ENCODE measurements at regions not wholly inside any gene's neighbourhood (a gene's known extent, or its start where the extent isn't known, plus 50 kb on each side); places are given as distances from the start of the nearest gene placed in this dataset.
"Not testable (repeated sequence)": the region's sequence is repeated elsewhere in the genome, so short reads cannot be mapped to it uniquely, and the experiment has no call there.

DNA sequence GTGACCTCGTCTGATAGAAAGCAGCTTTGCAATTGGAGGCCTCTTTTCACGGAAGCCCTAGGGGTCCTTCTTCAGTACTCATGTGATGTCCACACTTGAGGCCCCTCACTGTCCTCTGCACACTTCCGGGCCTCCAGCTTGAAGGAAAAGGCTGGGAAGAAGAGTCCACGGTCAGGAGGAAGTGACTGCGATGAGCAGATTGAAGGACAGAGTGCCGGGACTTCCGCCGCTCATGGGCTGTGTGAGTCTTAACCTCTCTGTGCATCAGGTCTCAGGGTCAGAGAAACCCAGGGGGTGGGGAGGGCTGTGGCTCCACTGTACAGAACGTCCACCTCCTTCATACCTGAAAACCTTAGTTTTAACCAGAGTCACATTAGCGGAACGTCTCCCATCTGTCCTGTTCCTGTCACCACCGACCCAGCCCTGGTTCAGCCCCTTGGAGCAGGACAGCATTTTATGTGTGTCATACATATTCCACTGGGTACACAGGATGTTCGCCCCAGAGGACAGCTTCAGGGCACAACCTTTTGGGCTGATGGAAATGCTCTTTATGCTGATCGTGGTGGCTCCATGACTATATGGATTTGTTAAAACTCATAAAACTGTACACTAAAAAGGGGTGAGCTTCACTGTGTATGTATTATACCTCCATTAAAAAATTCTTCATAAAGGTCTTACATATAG lies 51.0 kb upstream of the SORCS2 start:
- no peak for DNase-seq (ENCODE audit: low spot score)

DNA sequence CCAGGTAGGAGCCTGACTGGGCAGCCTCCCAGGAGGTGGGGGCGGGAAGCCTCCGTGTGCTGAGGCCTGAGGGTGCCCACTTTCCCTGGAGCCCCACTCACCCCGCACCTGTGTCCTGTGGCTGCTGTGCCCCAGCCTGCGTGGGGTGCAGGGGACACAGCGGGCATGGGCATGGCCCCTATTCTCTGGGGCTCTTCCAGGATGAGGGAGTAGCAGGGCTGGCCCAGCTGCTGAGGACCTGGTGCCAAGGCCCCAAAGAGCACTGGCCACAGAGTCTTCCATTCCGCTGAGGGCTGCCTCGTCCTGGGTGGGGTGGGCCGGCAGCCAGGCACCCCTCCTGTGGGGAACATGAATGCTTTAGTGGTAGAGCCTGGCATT lies 51.7 kb upstream of the SORCS2 start:
- no peak for DNase-seq (ENCODE audit: low spot score)

DNA sequence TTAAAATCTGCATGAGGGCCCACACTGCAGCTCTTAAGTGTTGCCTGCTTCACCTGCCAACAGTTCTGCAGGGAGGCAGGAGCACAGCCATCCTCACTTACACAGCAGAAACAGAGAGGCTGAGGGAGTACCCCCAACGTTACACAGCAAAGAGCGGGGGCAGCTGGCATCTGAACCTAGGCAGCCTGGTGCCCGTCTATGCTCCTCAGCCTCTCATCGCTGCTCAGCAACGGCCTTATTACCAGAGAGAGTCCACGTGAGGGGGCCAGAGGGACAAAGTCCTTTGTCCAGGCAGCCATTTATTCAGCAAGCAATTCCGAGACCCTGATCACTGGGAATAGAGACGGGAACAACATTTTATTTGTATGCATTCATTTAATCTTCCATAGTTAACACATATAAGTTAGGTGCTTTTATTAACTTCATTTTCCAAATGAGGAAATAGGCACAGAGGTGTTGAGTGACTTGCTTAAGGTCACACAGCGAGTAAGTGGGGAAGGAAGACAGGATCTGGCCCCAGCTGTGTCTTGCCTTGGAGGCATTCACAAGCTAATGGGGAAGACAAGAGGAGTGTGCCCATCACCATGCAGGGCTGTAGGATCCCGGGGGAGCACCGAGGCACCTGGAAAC lies 52.2 kb upstream of the SORCS2 start:
- no peak for DNase-seq (ENCODE audit: low spot score)

DNA sequence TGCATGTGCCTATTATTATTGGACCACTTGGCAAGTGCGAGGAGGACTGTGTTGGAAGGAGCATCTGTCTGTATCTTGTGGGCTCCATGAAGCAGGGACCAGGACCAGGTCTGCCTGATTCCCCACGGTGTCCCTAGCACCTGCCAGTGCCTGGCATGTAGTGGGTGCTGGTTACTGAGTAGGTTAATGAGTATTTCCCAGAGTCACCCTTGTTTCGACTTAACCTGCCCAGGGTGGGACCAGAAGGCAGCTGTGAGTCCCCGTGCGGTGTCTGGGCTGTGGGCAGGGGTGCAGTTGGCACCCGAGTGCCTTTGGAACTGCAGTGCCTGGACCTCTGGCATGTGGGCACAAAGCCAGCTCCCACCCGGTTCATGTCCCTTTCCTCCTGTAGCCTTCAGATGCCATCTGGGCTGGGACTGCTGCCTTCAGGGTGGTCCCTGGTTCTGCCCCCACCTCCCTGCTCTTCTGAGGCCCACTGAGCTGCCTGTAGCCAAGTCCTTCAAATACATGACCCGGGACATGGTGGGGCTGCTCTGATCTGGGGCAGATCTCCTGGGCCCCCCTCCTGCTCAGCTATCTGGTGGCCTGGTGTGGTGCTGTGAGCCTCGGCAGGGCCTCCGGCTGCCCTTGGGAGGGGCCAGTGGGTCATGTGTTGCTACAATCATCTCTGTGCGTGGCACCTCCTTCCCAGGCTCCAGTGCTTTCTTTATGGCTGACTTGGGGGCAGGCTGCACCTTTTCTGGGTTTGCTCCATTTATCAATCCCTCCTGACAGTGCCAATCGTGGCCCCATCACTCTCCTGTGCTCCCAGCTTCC lies 53.0 kb upstream of the SORCS2 start:
- DNase-seq (ENCODE audit: low spot score): no peak

GRCh38 chr4:7138223-7139166 lies 53.8 kb upstream of the SORCS2 start:
- DNase-seq (ENCODE audit: low spot score): no peak

- no peak for DNase-seq (ENCODE audit: low spot score)
These were observed 54.8 kb upstream of the SORCS2 start for GRCh38 chr4:7137326-7138200.

- DNase-seq (ENCODE audit: low spot score): no peak
These were observed 56.0 kb upstream of the SORCS2 start for GRCh38 chr4:7136351-7136750.

DNA sequence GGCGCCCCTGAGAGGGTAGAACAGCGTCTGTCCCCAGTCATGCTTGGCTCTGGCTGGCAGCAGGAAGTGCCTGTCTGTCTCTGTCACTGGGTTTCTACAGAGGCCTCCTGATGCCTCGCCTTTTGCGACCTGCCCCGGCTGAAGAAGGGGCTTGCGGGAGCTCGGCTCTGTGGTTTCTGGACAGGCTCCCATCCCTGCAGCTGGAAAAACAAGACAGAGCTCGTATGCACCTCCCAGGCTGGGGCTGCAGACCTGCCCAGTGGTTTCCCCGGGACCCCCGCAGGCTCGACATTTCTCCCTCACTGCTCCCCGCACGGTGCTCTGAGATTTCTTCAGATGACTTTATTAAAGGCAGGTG lies 57.0 kb upstream of the SORCS2 start:
- DNase-seq (ENCODE audit: low spot score): no peak

DNA sequence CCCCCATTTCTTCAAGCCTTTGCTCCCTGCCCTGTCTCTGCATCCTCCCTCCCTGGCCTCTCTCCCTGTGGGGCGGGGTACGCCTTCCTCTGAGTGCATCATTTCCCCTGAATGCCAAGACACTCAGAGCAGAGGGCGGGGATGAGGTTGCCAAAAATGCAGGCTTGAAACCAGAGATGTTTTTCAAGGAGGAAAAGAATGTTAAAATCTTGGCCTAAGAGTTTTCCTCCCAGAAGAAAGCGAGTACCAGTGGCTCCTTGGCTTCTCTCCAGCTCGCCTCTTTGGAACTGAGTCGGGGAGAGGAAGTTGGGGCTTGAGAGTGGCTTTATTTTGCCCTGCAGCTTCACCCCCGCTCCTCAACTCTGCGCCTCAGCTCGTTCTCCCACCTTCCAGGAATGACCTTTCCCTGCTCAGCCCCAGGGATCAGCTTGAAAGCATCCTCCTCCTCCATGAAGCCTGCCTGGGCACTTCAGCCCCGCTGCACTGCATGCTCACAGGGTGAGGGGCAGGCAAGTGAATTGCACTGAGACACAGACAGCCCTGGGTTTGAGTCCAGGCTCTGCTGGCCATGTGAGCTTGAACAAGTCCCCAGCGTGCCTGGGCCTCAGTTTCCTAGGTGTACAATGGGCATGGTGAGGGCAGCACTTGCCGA lies 57.5 kb upstream of the SORCS2 start:
- peak; percentile 45 for DNase-seq (ENCODE audit: low spot score)

GRCh38 chr4:7133818-7134650 lies 58.3 kb upstream of the SORCS2 start:
- DNase-seq (ENCODE audit: low spot score): not testable (repeated sequence)

DNA sequence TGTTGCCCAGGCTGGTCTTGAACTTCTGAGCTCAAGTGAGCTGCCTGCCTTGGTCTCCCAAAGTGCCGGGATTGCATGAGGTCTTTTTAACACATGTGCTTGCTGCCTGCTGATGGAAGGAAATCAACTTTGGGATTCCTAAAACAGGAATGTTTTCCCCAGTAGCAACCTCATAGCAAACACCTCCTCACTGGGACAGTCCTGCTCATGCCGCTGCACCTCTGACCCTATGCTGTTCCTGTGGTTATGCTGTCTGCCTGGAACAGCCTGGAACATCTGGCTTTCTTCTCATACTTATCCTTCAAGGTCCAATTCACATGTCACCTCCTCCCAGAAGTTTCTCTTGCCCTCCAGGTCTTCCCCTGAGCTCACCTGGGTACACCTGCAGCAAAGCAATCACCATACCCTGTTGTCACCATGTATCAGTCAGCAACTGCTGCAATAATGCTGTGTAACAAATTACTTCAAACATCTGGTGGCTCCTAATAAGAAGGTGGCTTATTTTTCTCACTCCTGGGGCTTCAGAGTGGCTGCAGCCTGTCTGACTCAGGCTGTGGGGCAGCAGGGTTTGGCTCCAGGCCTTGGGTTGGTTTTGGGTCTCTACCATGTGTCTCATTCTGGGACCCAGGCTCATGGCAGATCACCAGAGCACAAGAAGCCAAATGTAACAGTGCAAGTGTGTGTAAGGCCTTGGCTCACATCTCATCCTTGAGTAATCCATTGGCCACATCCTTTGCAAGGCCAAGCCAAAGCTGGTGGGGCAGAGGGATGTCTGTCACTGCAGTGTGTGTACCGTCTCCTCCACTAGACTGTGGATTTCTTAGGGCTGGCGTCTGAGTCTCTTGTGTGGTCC lies 59.4 kb upstream of the SORCS2 start:
- no peak for DNase-seq (ENCODE audit: low spot score)

DNA sequence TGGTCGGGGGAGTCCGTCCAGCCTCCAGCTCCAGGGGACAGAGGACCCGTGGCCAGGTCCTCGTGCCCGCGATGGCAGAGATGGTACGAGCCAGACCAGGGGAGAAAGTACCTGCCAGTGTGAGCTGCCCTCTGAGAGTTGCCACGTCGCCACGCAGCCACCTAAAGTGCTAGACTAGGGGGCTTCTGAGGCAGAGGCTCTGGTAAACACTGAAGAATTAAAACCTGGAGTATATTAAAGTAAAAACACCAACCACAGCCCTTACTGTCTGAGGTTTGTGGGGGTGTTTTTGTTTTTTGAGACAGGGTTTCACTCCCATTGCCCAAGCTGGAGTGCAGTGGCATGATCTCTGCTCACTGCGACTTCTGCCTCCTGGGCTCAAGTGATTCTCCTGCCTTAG lies 60.1 kb upstream of the SORCS2 start:
- DNase-seq (ENCODE audit: low spot score): no peak

- DNase-seq (ENCODE audit: low spot score): no peak
These were observed 60.8 kb upstream of the SORCS2 start for GRCh38 chr4:7131498-7132031.

- DNase-seq (ENCODE audit: low spot score): no peak
These were observed 61.6 kb upstream of the SORCS2 start for GRCh38 chr4:7130621-7131211.

DNA sequence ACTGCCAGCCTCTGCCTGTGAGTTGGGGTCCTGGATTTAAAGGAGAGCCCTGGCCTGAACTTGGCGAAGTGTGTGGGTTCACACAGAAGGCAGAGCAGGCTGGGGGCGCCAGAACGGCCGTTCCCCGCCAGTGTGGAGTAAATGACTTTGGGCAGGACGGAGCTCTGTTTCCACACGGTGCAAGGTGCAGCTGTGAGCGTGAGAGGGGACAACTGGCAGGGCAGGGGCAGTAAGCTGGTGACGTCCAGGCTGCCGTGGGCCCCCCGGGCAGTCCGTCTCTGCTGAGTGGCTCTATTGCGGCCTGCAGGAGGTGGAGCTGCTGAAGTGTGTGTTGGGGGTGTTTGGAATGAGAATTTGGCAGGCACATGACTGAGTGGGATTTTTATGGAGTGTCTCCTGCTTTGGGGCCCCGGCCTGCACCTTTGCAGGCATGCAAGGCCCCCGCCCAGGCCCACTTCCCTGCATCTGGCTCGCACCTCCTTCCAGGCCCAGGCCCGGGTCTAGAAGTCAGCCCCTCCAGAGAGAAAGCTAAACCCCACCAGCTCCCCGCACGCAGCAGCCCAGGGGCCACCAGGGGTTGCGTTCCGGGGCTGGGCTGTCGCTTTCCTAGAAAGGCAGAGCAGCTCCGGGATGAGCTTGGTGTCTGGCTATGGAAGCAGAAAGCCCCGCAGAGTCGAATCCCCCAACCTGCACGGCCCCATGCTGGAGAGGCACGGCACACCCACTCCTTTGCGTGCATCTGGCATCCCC lies 62.2 kb upstream of the GRPEL1 start:
- no peak for DNase-seq (ENCODE audit: low spot score)

GRCh38 chr4:7128644-7129043 lies 60.8 kb upstream of the GRPEL1 start:
- no peak for DNase-seq (ENCODE audit: low spot score)

DNA sequence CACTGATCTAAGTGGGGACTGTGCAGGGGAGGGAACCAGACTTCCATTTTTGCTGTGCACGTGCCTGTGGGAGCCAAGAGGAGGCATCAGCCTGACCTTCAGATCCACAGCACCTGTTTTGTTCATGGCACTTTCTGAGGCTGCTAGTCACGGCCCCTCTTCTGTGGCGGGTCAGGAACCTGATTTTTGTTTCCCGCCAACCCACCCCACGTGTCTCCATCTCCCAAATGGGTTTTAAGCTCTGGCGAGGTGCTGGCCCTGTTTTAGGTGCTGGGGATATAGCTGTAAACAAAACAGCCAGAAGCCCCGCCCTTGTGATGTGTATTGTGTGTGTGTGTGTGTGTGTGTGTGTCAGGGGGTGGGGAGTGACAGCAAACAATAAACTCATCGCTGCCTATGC lies 60.4 kb upstream of the GRPEL1 start:
- no peak for DNase-seq (ENCODE audit: low spot score)
